MCF 10A (cell line): ENCODE measurements at regions not wholly inside any gene's neighbourhood (a gene's known extent, or its start where the extent isn't known, plus 50 kb on each side); places are given as distances from the start of the nearest gene placed in this dataset.

Experiments used
- BruUV-seq: library from RNA; stranded (reverse); fragments of 400-500 nt; replicated peaks from 2 replicates; lab custom pipeline; 2021; lab: Mats Ljungman, UMichigan
- CTCF ChIA-PET: fragments of 300-600 bp; sonication (Branson Sonifier 250); formaldehyde crosslinking; extraction: SDS; loops from one replicate; lab custom pipeline; 2021; ENCODE audit warnings: antibody characterized with exemption, inconsistent platforms; lab: Yijun Ruan, JAX
- POLR2A ChIA-PET: fragments of 300-600, 350-650 bp; sonication (Branson Sonifier 250); formaldehyde crosslinking; extraction: SDS; loops from one replicate; lab custom pipeline; 2020; ENCODE audit warnings: antibody characterized with exemption, inconsistent platforms; lab: Yijun Ruan, JAX
- DNase-seq: peaks from one replicate; pipeline ENCODE4 v3.0.0-alpha.2; 2018; ENCODE audit not compliant: unreplicated experiment
- H3K27ac Mint-ChIP-seq: one replicate; pipeline ENCODE4 v1.8.0; 2022; ENCODE audit warnings: mild to moderate bottlenecking, low read depth, mixed read lengths; ENCODE audit not compliant: unreplicated experiment
- H3K27me3 Mint-ChIP-seq: one replicate; pipeline ENCODE4 v1.8.0; 2022; ENCODE audit warnings: mixed read lengths; ENCODE audit not compliant: insufficient read depth, unreplicated experiment
- H3K36me3 Mint-ChIP-seq: one replicate; pipeline ENCODE4 v1.8.0; 2022; ENCODE audit warnings: mild to moderate bottlenecking, moderate library complexity, mixed read lengths; ENCODE audit not compliant: insufficient read depth, unreplicated experiment
- H3K4me1 Mint-ChIP-seq: one replicate; pipeline ENCODE4 v1.8.0; 2022; ENCODE audit warnings: mixed read lengths; ENCODE audit not compliant: insufficient read depth, unreplicated experiment
- H3K4me3 Mint-ChIP-seq: one replicate; pipeline ENCODE4 v1.8.0; 2022; ENCODE audit warnings: mild to moderate bottlenecking, moderate library complexity, mixed read lengths; ENCODE audit not compliant: unreplicated experiment
- H3K9me3 Mint-ChIP-seq: one replicate; pipeline ENCODE4 v1.8.0; 2022; ENCODE audit warnings: mixed read lengths; ENCODE audit not compliant: unreplicated experiment
- CTCF ChIP-seq: fragments of 200-600 bp; IDR thresholded peaks from one replicate; pipeline ENCODE4 v1.8.0; 2022; ENCODE audit warnings: antibody characterized with exemption, mild to moderate bottlenecking; ENCODE audit not compliant: unreplicated experiment
- intact Hi-C: fragments of 100-400 bp; cut with micrococcal nuclease; formaldehyde crosslinking; loops from 2 replicates; pipeline ENCODE4 v1.14.1; 2022

DNA sequence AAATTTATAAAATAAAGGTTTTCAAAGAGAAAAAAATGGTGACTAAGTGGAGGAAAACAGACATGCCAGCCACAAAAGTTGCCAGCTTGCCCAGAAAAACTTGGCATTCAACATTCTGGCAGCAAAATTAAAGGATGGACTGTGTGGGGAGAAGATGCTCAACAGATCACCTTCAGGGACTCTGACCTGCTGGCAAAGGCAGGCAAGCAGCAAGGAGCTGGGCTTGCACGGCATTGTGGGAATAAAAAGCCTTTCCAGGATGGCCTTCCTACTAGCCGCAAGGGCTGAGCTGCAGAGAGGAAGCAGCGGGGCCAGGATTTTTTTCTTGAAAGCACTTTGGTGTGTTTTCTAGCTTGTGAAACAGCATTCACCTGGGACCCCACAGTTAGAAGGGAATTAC, 101.9 kb upstream of the CACNA2D3 start:
- H3K36me3 Mint-ChIP-seq: no peaks in the 10 kb centered on the region
- H3K9me3 Mint-ChIP-seq: peaks cover 9% of the 10 kb centered on the region
- DNase-seq: no peak
- H3K4me1 Mint-ChIP-seq: no peaks in the 10 kb centered on the region
- H3K27ac Mint-ChIP-seq: no peak overlapping the region
- intact Hi-C loops: no loop called here
- BruUV-seq: no TSS peak
- no peak for TF ChIP-seq CTCF
- ChIA-PET POLR2A (no interaction called here), CTCF (no interaction called here)
- H3K4me3 Mint-ChIP-seq: no peak overlapping the region
- no peaks in the 10 kb centered on the region for H3K27me3 Mint-ChIP-seq

DNA sequence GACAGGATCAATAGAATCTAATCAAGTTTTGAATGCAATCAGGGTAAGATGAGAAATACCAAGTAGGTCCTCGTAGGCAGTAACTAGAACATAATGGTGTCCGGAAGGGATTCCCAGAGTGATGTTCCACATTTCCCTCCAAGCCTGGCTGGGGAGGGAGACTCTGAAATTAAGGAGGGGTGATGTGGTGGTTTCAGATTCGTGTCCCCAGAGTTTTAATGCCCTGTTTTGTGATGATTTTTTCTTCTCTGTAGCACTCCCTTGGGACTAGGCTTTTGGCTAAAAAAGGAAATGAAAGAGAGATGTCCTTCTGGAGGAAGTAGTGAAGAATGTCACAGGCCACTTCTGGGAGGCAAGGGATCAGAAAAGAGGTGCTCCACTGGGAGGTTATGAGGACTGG, 108.3 kb upstream of the CACNA2D3 start:
- Mint-ChIP-seq H3K9me3 (no peaks in the 10 kb centered on the region), H3K27ac (no peak overlapping the region), H3K4me3 (no peak overlapping the region), H3K4me1 (no peaks in the 10 kb centered on the region), H3K27me3 (no peaks in the 10 kb centered on the region), H3K36me3 (no peaks in the 10 kb centered on the region)
- DNase-seq: no peak
- intact Hi-C loops: no loop called here
- POLR2A ChIA-PET: interaction anchor here (0.8 kb wide), 1 partner anchor 15 kb away, joined by 3 read pairs; no protein-coding TSS in a partner anchor
- CTCF ChIA-PET: interaction anchor here (0.6 to 1.0 kb wide), 2 partner anchors 13 to 31 kb away, joined by 3 to 4 read pairs; no protein-coding TSS in a partner anchor
- TF ChIP-seq CTCF: no peak
- no TSS peak for BruUV-seq

DNA sequence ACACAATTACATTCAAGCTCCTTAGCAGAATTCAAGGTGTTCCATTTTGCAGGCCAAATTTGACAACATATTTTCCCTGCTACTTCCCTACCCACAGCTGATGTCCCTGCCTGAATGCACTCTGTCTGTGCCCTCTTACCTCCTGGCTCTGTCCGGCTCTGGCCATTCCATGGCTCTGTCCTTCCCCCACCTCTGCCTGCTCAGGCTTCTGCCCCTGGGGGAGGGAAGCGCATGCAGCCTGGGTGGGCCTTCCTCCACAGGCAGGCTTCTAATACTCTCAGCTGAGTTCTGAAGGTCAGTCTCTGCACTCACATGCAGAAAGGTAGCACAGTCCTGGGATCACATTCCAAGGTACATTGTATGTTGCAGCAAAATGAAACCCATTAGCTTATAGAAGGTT, 113.6 kb upstream of the CACNA2D3 start:
- BruUV-seq: no TSS peak
- TF ChIP-seq CTCF: no peak
- Mint-ChIP-seq H3K9me3 (no peaks in the 10 kb centered on the region), H3K36me3 (no peaks in the 10 kb centered on the region), H3K27ac (no peak overlapping the region), H3K4me1 (no peaks in the 10 kb centered on the region), H3K27me3 (no peaks in the 10 kb centered on the region), H3K4me3 (no peak overlapping the region)
- intact Hi-C loops: no loop called here
- CTCF ChIA-PET: no interaction called here
- POLR2A ChIA-PET: no interaction called here
- DNase-seq: no peak

DNA sequence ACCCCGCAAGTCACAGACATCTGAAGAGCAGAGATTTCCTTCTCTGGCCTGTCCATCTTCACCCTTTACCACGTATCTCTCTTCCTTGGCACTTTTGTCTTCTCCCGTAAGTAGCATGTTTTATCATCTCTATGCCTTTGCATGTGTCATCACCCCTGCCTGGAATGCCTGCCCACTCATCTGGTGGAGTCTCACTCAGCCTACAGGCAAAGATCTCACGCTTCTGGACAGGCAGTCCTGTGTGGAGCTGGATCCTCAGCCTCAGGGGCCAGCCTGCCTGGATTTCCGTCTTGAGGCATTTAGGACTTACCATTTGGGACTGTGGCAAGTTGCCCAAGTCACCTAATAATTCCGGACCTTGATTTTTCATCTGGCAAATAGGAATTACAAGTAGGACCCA, 114.3 kb upstream of the CACNA2D3 start:
- Mint-ChIP-seq H3K27ac (no peak overlapping the region), H3K4me3 (no peak overlapping the region), H3K27me3 (no peaks in the 10 kb centered on the region), H3K9me3 (no peaks in the 10 kb centered on the region), H3K4me1 (no peaks in the 10 kb centered on the region), H3K36me3 (no peaks in the 10 kb centered on the region)
- CTCF ChIA-PET: no interaction called here
- intact Hi-C loops: no loop called here
- BruUV-seq: no TSS peak
- no peak for TF ChIP-seq CTCF
- POLR2A ChIA-PET: no interaction called here
- DNase-seq: peak; percentile 4
